ENCODE measurements at regions not wholly inside any gene's neighbourhood (a gene's known extent, or its start where the extent isn't known, plus 50 kb on each side); places are given as distances from the start of the nearest gene placed in this dataset.
A peak's percentile ranks its signal among the peaks of the same experiment; 100 is the strongest.
"Not testable (repeated sequence)": the region's sequence is repeated elsewhere in the genome, so short reads cannot be mapped to it uniquely, and the experiment has no call there.

GRCh38 chr12:127165567-127166392, 1101.2 kb upstream of the TMEM132C start:
- no peak for TF ChIP-seq CTCF (IDR thresholded peaks at IDR 0.05)
- no peak for TF ChIP-seq POLR2A (IDR thresholded peaks at IDR 0.05)
- intact Hi-C loops (cut with DNase I) = no loop called here
- H3K9me3 ChIP-seq = no peaks in the 10 kb centered on the region
- peak overlapping the region; percentile 71 to 86 (median 84) for H3K27ac ChIP-seq
- no peak for DNase-seq
- peak overlapping the region; percentile 42 to 69 (median 53) for H3K4me3 ChIP-seq
- H3K27me3 ChIP-seq = peaks cover 0 to 9% (median 0%) of the 10 kb centered on the region in 4 donors
- H3K36me3 ChIP-seq = no peaks in the 10 kb centered on the region
- 18 to 23% methylated on average over 15 to 20 of the region's 69 CpGs for WGBS, 2 donors
- peaks cover 0 to 5% (median 0%) of the 10 kb centered on the region in 3 donors for H3K4me1 ChIP-seq

- Histone ChIP-seq H3K27me3 (peaks cover 0 to 13% (median 0%) of the 10 kb centered on the region in 4 donors), H3K27ac (no peak overlapping the region), H3K4me1 (peaks cover 0 to 5% (median 0%) of the 10 kb centered on the region in 3 donors), H3K4me3 (no peak overlapping the region), H3K9me3 (no peaks in the 10 kb centered on the region), H3K36me3 (no peaks in the 10 kb centered on the region)
- TF ChIP-seq CTCF (IDR thresholded peaks at IDR 0.05) (no peak), POLR2A (IDR thresholded peaks at IDR 0.05) (no peak)
- no peak for DNase-seq
- intact Hi-C loops (cut with DNase I) = no loop called here
- WGBS, 2 donors = 78% methylated on average over 8 to 15 of the region's 15 CpGs
These were observed 1097.4 kb upstream of the TMEM132C start for GRCh38 chr12:127169321-127170181.

GRCh38 chr12:127170226-127171180, 1096.5 kb upstream of the TMEM132C start:
- WGBS, 2 donors = 36 to 55% methylated on average over 6 of the region's 7 CpGs
- intact Hi-C loops (cut with DNase I) = no loop called here

GRCh38 chr12:127172861-127173260, 1094.1 kb upstream of the TMEM132C start:
- Histone ChIP-seq H3K4me3 (no peak overlapping the region), H3K9me3 (peaks cover 0 to 18% (median 17%) of the 10 kb centered on the region in 3 donors), H3K27me3 (peaks cover 0 to 13% (median 0%) of the 10 kb centered on the region in 4 donors), H3K36me3 (no peaks in the 10 kb centered on the region), H3K27ac (no peak overlapping the region), H3K4me1 (no peaks in the 10 kb centered on the region)
- TF ChIP-seq POLR2A (IDR thresholded peaks at IDR 0.05) = no peak
- no peak for TF ChIP-seq CTCF (IDR thresholded peaks at IDR 0.05)
- no peak for DNase-seq
- intact Hi-C loops (cut with DNase I) = no loop called here
- WGBS, 2 donors = 84 to 98% methylated on average over 4 of the region's 4 CpGs

More at GRCh38 chr12:127170226-127171180, 1096.5 kb upstream of the TMEM132C start:
- DNase-seq = no peak
- peaks cover 0 to 13% (median 0%) of the 10 kb centered on the region in 4 donors for H3K27me3 ChIP-seq
- H3K27ac ChIP-seq = no peak overlapping the region
- H3K9me3 ChIP-seq = no peaks in the 10 kb centered on the region
- no peaks in the 10 kb centered on the region for H3K36me3 ChIP-seq
- H3K4me3 ChIP-seq = no peak overlapping the region
- H3K4me1 ChIP-seq = peaks cover 0 to 5% (median 0%) of the 10 kb centered on the region in 3 donors
- TF ChIP-seq CTCF (IDR thresholded peaks at IDR 0.05) (no peak), POLR2A (IDR thresholded peaks at IDR 0.05) (no peak)

- H3K4me3 ChIP-seq; DNase-seq; H3K27ac ChIP-seq; H3K4me1 ChIP-seq; intact Hi-C loops (cut with DNase I); H3K36me3 ChIP-seq: not testable (repeated sequence)
- H3K9me3 ChIP-seq = peaks cover 0 to 22% (median 19%) of the 10 kb centered on the region in 3 donors
- whole genome bisulfite sequencing, 2 donors = 88 to 93% methylated on average over 1 of the region's 1 CpG
- peaks cover 0 to 13% (median 0%) of the 10 kb centered on the region in 4 donors for H3K27me3 ChIP-seq
These were observed 1093.0 kb upstream of the TMEM132C start for GRCh38 chr12:127173971-127174370.
